ENCODE measurements at regions not wholly inside any gene's neighbourhood (a gene's known extent, or its start where the extent isn't known, plus 50 kb on each side); places are given as distances from the start of the nearest gene placed in this dataset.
"Not testable (repeated sequence)": the region's sequence is repeated elsewhere in the genome, so short reads cannot be mapped to it uniquely, and the experiment has no call there.

- H3K4me3 ChIP-seq: no peak overlapping the region
- H3K36me3 ChIP-seq (ENCODE audit: low read depth): no peaks in the 10 kb centered on the region
- no peaks in the 10 kb centered on the region for H3K9me3 ChIP-seq (ENCODE audit: low read depth)
- H3K9ac ChIP-seq: no peak overlapping the region
- H4K20me1 ChIP-seq (ENCODE audit: insufficient read depth): no peaks in the 10 kb centered on the region
- no peaks in the 10 kb centered on the region; the same call in 1 of the 2 replicates for H3K4me1 ChIP-seq (ENCODE audit: insufficient read depth)
- no peak for TF ChIP-seq EZH2 (IDR thresholded peaks at IDR 0.05; ENCODE audit: insufficient read depth, poor library complexity, severe bottlenecking)
- H3K27ac ChIP-seq: no peak overlapping the region
- H3K4me2 ChIP-seq (ENCODE audit: unreplicated experiment): no peak overlapping the region
- no peaks in the 10 kb centered on the region for H3F3A ChIP-seq (ENCODE audit: insufficient read depth)
- no peak for DNase-seq
- H2AFZ ChIP-seq: no peak overlapping the region
- in situ Hi-C loops (cut with MboI): no loop called here
- H3K9me2 ChIP-seq (ENCODE audit: insufficient read depth): no peaks in the 10 kb centered on the region
- H3K27me3 ChIP-seq (replicated peaks; ENCODE audit: insufficient read depth): no peaks in the 10 kb centered on the region
- H3K79me2 ChIP-seq (ENCODE audit: insufficient read depth): no peaks in the 10 kb centered on the region
Observed at GRCh38 chr2:7437141-7437540, 519.9 kb downstream of the RNF144A start.

- no peaks in the 10 kb centered on the region for H3K9me3 ChIP-seq (ENCODE audit: low read depth)
- no peaks in the 10 kb centered on the region for H3K9me2 ChIP-seq (ENCODE audit: insufficient read depth)
- H4K20me1 ChIP-seq (ENCODE audit: insufficient read depth): no peaks in the 10 kb centered on the region
- no peak overlapping the region for H2AFZ ChIP-seq
- no peaks in the 10 kb centered on the region for H3K27me3 ChIP-seq (replicated peaks; ENCODE audit: insufficient read depth)
- H3K36me3 ChIP-seq (ENCODE audit: low read depth): no peaks in the 10 kb centered on the region
- H3K79me2 ChIP-seq (ENCODE audit: insufficient read depth): no peaks in the 10 kb centered on the region
- TF ChIP-seq EZH2 (IDR thresholded peaks at IDR 0.05; ENCODE audit: insufficient read depth, poor library complexity, severe bottlenecking) (no peak), EZH2phosphoT487 (IDR thresholded peaks at IDR 0.05; ENCODE audit: insufficient read depth, low read depth) (no peak)
- H3F3A ChIP-seq (ENCODE audit: insufficient read depth): no peaks in the 10 kb centered on the region
- H3K4me3 ChIP-seq: no peak overlapping the region
- no peaks in the 10 kb centered on the region; the same call in 1 of the 2 replicates for H3K4me1 ChIP-seq (ENCODE audit: insufficient read depth)
- H3K27ac ChIP-seq: no peak overlapping the region
- no peak for DNase-seq
- no peak overlapping the region for H3K9ac ChIP-seq
- in situ Hi-C loops (cut with MboI): no loop called here
- H3K4me2 ChIP-seq (ENCODE audit: unreplicated experiment): no peak overlapping the region
- 79 to 87% methylated on average over 9 of the region's 9 CpGs for WGBS, 2 experiments (ENCODE audit: low coverage in 1 of 2, low lambda C conversion rate in 2 of 2, missing lambda C conversion rate in 2 of 2)
Observed at GRCh38 chr2:7437716-7438632, 520.8 kb downstream of the RNF144A start.

- Histone ChIP-seq H3K9me2 (ENCODE audit: insufficient read depth) (no peaks in the 10 kb centered on the region), H3K79me2 (ENCODE audit: insufficient read depth) (no peaks in the 10 kb centered on the region), H3K27me3 (replicated peaks; ENCODE audit: insufficient read depth) (no peaks in the 10 kb centered on the region), H3K4me3 (no peak overlapping the region), H3K36me3 (ENCODE audit: low read depth) (no peaks in the 10 kb centered on the region), H3K27ac (no peak overlapping the region), H3K9ac (no peak overlapping the region), H3K4me2 (ENCODE audit: unreplicated experiment) (no peak overlapping the region), H4K20me1 (ENCODE audit: insufficient read depth) (no peaks in the 10 kb centered on the region), H3F3A (ENCODE audit: insufficient read depth) (no peaks in the 10 kb centered on the region), H3K9me3 (ENCODE audit: low read depth) (no peaks in the 10 kb centered on the region), H3K4me1 (ENCODE audit: insufficient read depth) (no peaks in the 10 kb centered on the region; the same call in 1 of the 2 replicates), H2AFZ (no peak overlapping the region)
- WGBS, 2 experiments (ENCODE audit: low coverage in 1 of 2, low lambda C conversion rate in 2 of 2, missing lambda C conversion rate in 2 of 2): 59 to 65% methylated on average over 1 of the region's 1 CpG
- TF ChIP-seq EZH2phosphoT487 (IDR thresholded peaks at IDR 0.05; ENCODE audit: insufficient read depth, low read depth) (no peak), EZH2 (IDR thresholded peaks at IDR 0.05; ENCODE audit: insufficient read depth, poor library complexity, severe bottlenecking) (no peak)
- in situ Hi-C loops (cut with MboI): no loop called here
- no peak for DNase-seq
Observed at GRCh38 chr2:7438855-7439254, 521.6 kb downstream of the RNF144A start.

GRCh38 chr2:7440977-7441376, 523.8 kb downstream of the RNF144A start:
- no peak for TF ChIP-seq EZH2 (IDR thresholded peaks at IDR 0.05; ENCODE audit: insufficient read depth, poor library complexity, severe bottlenecking)
- no peak for TF ChIP-seq EZH2phosphoT487 (IDR thresholded peaks at IDR 0.05; ENCODE audit: insufficient read depth, low read depth)
- H3K9me2 ChIP-seq (ENCODE audit: insufficient read depth): no peaks in the 10 kb centered on the region
- no peaks in the 10 kb centered on the region for H3K9me3 ChIP-seq (ENCODE audit: low read depth)
- no peaks in the 10 kb centered on the region for H3K36me3 ChIP-seq (ENCODE audit: low read depth)
- no peaks in the 10 kb centered on the region for H3K27me3 ChIP-seq (replicated peaks; ENCODE audit: insufficient read depth)
- H4K20me1 ChIP-seq (ENCODE audit: insufficient read depth): no peaks in the 10 kb centered on the region
- no peak overlapping the region for H3K27ac ChIP-seq
- H3K4me1 ChIP-seq (ENCODE audit: insufficient read depth): no peaks in the 10 kb centered on the region; the same call in 1 of the 2 replicates
- no peak overlapping the region for H3K9ac ChIP-seq
- no peak overlapping the region for H3K4me2 ChIP-seq (ENCODE audit: unreplicated experiment)
- H3F3A ChIP-seq (ENCODE audit: insufficient read depth): no peaks in the 10 kb centered on the region
- DNase-seq: no peak
- H3K4me3 ChIP-seq: no peak overlapping the region
- H2AFZ ChIP-seq: no peak overlapping the region
- H3K79me2 ChIP-seq (ENCODE audit: insufficient read depth): no peaks in the 10 kb centered on the region
- WGBS, 2 experiments (ENCODE audit: low coverage in 1 of 2, low lambda C conversion rate in 2 of 2, missing lambda C conversion rate in 2 of 2): 53 to 66% methylated on average over 4 of the region's 4 CpGs
- in situ Hi-C loops (cut with MboI): no loop called here

- H3K4me1 ChIP-seq (ENCODE audit: insufficient read depth); H3K79me2 ChIP-seq (ENCODE audit: insufficient read depth); H3F3A ChIP-seq (ENCODE audit: insufficient read depth); H2AFZ ChIP-seq; H3K27me3 ChIP-seq (replicated peaks; ENCODE audit: insufficient read depth); H3K9me3 ChIP-seq (ENCODE audit: low read depth); H4K20me1 ChIP-seq (ENCODE audit: insufficient read depth); in situ Hi-C loops (cut with MboI); H3K27ac ChIP-seq; H3K4me3 ChIP-seq; H3K9ac ChIP-seq; DNase-seq; H3K4me2 ChIP-seq (ENCODE audit: unreplicated experiment); H3K36me3 ChIP-seq (ENCODE audit: low read depth); H3K9me2 ChIP-seq (ENCODE audit: insufficient read depth): not testable (repeated sequence)
- 37% methylated on average over 3 of the region's 3 CpGs for WGBS, 2 experiments (ENCODE audit: low coverage in 1 of 2, low lambda C conversion rate in 2 of 2, missing lambda C conversion rate in 2 of 2)
Observed at GRCh38 chr2:7441841-7442240, 524.6 kb downstream of the RNF144A start.

Measured in GM23248 (cell line).